ENCODE measurements at regions not wholly inside any gene's neighbourhood (a gene's known extent, or its start where the extent isn't known, plus 50 kb on each side); places are given as distances from the start of the nearest gene placed in this dataset.

- TF ChIP-seq REST (IDR thresholded peaks at IDR 0.05; ENCODE audit: unreplicated experiment) (no peak), NANOG (IDR thresholded peaks at IDR 0.05; ENCODE audit: borderline replicate concordance) (no peak), EZH2phosphoT487 (IDR thresholded peaks at IDR 0.05; ENCODE audit: unreplicated experiment) (no peak), CTCF (conservative IDR thresholded peaks at IDR 0.05; ENCODE audit: low read depth in 2 of 2) (no peak), EZH2 (IDR thresholded peaks at IDR 0.05; ENCODE audit: low read depth, unreplicated experiment) (no peak)
Measured at GRCh38 chr7:94231305-94231704, 163.4 kb upstream of the COL1A2 start (continued).

- Histone ChIP-seq H3K4me1 (ENCODE audit: insufficient read depth) (0 out of 2 replicates have a peak, but pooled peaks cover 3% of the 10 kb centered on the region), H3K4me3 (no peak overlapping the region), H4K20me1 (replicated peaks; ENCODE audit: insufficient read depth) (no peaks in the 10 kb centered on the region), H3K36me3 (ENCODE audit: insufficient read depth) (no peaks in the 10 kb centered on the region), H3F3A (replicated peaks; ENCODE audit: low read depth) (no peaks in the 10 kb centered on the region), H3K79me2 (replicated peaks; ENCODE audit: insufficient read depth) (no peaks in the 10 kb centered on the region), H3K27ac (ENCODE audit: low read depth) (no peak overlapping the region), H2AFZ (no peak overlapping the region), H3K9me2 (ENCODE audit: insufficient read depth) (no peaks in the 10 kb centered on the region), H3K4me2 (no peak overlapping the region), H3K27me3 (ENCODE audit: insufficient read depth) (peaks cover 50% of the 10 kb centered on the region)
- Mint-ChIP-seq H3K27ac (no peak overlapping the region), H3K9me3 (no peaks in the 10 kb centered on the region), H3K27me3 (ENCODE audit: insufficient read depth, low read depth, poor library complexity) (peaks cover 71% of the 10 kb centered on the region), H3K4me1 (peaks cover 7% of the 10 kb centered on the region), H3K4me3 (no peak overlapping the region), H3K36me3 (ENCODE audit: low read depth) (no peaks in the 10 kb centered on the region)
- peak; percentile 95 for ATAC-seq
- TF ChIP-seq ZNF462 (CRISPR knock-in tag; IDR thresholded peaks at IDR 0.05) (no peak), POLR2AphosphoS5 (IDR thresholded peaks at IDR 0.05; ENCODE audit: low read depth) (0 out of 2 replicates have a peak, but pooled peaks have one; percentile 26), EZH2phosphoT487 (IDR thresholded peaks at IDR 0.05; ENCODE audit: unreplicated experiment) (no peak)
- no peak for DNase-seq (ENCODE audit: low spot score)
Measured at GRCh38 chr7:94236960-94237359, 157.7 kb upstream of the COL1A2 start.
